ENCODE measurements at regions not wholly inside any gene's neighbourhood (a gene's known extent, or its start where the extent isn't known, plus 50 kb on each side); places are given as distances from the start of the nearest gene placed in this dataset.

DNA sequence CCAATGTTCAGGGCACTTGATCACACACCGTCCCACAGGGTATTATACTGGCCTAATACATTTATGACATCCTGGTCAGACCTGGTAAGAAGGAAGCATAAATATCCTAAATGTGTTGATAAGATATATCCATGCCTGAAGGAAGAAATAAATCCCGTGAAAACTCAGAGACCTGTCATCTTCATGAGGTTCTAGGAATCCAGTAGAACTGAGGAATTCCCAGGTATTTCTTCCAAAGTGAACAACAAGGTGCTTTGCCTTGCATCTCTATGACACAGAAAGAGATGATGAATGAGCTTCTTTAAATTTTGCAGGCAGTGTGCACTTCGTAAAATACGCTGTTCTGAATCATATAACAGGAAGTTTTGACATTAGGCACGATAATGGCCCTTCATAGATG lies 78.1 kb upstream of the VGLL3 start:
- no peak for DNase-seq
- H3K27ac Mint-ChIP-seq (ENCODE audit: unreplicated experiment): no peak overlapping the region
- peaks cover 21% of the 10 kb centered on the region for H3K4me1 Mint-ChIP-seq (ENCODE audit: low read depth, unreplicated experiment)
- TF ChIP-seq, protein P1, sequence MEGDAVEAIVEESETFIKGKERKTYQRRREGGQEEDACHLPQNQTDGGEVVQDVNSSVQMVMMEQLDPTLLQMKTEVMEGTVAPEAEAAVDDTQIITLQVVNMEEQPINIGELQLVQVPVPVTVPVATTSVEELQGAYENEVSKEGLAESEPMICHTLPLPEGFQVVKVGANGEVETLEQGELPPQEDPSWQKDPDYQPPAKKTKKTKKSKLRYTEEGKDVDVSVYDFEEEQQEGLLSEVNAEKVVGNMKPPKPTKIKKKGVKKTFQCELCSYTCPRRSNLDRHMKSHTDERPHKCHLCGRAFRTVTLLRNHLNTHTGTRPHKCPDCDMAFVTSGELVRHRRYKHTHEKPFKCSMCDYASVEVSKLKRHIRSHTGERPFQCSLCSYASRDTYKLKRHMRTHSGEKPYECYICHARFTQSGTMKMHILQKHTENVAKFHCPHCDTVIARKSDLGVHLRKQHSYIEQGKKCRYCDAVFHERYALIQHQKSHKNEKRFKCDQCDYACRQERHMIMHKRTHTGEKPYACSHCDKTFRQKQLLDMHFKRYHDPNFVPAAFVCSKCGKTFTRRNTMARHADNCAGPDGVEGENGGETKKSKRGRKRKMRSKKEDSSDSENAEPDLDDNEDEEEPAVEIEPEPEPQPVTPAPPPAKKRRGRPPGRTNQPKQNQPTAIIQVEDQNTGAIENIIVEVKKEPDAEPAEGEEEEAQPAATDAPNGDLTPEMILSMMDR (IDR thresholded peaks at IDR 0.05; ENCODE audit: partially characterized antibody, unreplicated experiment): no peak
- peaks cover 2% of the 10 kb centered on the region for H3K27me3 Mint-ChIP-seq (ENCODE audit: unreplicated experiment)
- H3K36me3 Mint-ChIP-seq (ENCODE audit: unreplicated experiment): no peaks in the 10 kb centered on the region
- H3K4me3 Mint-ChIP-seq (ENCODE audit: unreplicated experiment): no peak overlapping the region
- H3K9me3 Mint-ChIP-seq (ENCODE audit: unreplicated experiment): peaks cover 5% of the 10 kb centered on the region

DNA sequence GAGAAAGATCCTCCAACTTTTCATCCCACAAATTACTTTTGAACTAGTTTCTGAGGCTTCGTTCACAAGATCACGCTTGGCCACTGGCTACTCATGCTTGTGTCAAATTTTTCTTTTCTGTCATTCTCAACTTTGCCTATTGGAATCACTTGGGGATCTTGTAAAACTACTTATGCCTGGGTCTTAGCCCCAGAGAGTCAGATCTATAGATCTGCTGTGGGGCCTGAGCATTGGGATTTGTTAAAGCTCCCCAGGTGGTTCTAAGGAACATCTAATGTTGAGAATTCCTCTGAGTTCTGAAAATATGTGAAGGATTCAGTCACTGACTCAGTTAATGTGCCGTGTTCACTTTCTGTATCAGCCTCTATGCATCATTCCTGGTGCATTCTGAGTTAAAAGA lies 71.7 kb upstream of the VGLL3 start:
- Mint-ChIP-seq H3K36me3 (ENCODE audit: unreplicated experiment) (no peaks in the 10 kb centered on the region), H3K4me3 (ENCODE audit: unreplicated experiment) (no peak overlapping the region), H3K9me3 (ENCODE audit: unreplicated experiment) (no peaks in the 10 kb centered on the region), H3K4me1 (ENCODE audit: low read depth, unreplicated experiment) (no peaks in the 10 kb centered on the region), H3K27me3 (ENCODE audit: unreplicated experiment) (no peaks in the 10 kb centered on the region), H3K27ac (ENCODE audit: unreplicated experiment) (no peak overlapping the region)
- DNase-seq: no peak
- TF ChIP-seq, protein P1 (IDR thresholded peaks at IDR 0.05; ENCODE audit: partially characterized antibody, unreplicated experiment): no peak

DNA sequence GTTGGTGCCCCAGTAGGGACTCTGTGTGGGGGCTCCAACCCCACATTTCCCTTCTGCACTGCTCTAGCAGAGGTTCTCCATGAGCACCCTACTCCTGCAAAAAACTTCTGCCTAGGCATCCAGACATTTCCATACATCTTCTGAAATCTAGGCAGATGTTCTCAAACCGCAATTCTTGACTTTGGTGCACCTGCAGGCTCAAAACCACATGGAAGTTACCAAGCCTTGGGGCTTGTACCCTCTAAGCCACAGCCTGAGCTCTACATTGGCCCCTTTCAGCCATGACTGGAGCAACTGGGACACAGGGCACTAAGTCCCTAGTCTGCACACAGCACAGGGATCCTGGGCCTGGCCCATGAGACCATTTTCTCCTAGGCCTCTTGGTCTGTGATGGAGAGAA lies 66.5 kb upstream of the VGLL3 start:
- H3K9me3 Mint-ChIP-seq (ENCODE audit: unreplicated experiment): no peaks in the 10 kb centered on the region
- H3K27ac Mint-ChIP-seq (ENCODE audit: unreplicated experiment): no peak overlapping the region
- no peaks in the 10 kb centered on the region for H3K27me3 Mint-ChIP-seq (ENCODE audit: unreplicated experiment)
- TF ChIP-seq, protein P1 (IDR thresholded peaks at IDR 0.05; ENCODE audit: partially characterized antibody, unreplicated experiment): no peak
- no peak overlapping the region for H3K4me3 Mint-ChIP-seq (ENCODE audit: unreplicated experiment)
- H3K36me3 Mint-ChIP-seq (ENCODE audit: unreplicated experiment): no peaks in the 10 kb centered on the region
- DNase-seq: no peak
- H3K4me1 Mint-ChIP-seq (ENCODE audit: low read depth, unreplicated experiment): no peaks in the 10 kb centered on the region

DNA sequence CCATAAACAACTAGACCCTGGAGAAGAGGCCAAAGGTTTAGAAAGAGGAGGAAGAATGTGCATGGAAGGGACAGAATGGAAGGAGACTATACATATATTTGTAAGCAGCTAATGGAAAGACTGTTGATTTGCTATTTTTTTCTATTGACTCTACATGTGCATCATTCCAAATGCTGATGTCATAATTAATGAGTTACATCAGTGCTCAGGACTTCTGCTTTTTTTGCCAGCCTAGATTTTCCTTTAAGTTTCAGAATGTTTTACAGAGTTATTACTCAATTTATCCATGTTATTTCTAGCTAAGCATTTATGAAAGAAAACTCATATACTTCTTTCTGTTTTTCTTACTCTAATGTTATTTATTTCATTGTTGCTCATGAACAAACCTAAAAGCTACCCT lies 62.6 kb upstream of the VGLL3 start:
- no peak for DNase-seq
- Mint-ChIP-seq H3K36me3 (ENCODE audit: unreplicated experiment) (no peaks in the 10 kb centered on the region), H3K4me3 (ENCODE audit: unreplicated experiment) (no peak overlapping the region), H3K27me3 (ENCODE audit: unreplicated experiment) (no peaks in the 10 kb centered on the region), H3K9me3 (ENCODE audit: unreplicated experiment) (no peaks in the 10 kb centered on the region), H3K4me1 (ENCODE audit: low read depth, unreplicated experiment) (no peaks in the 10 kb centered on the region), H3K27ac (ENCODE audit: unreplicated experiment) (no peak overlapping the region)
- TF ChIP-seq, protein P1 (IDR thresholded peaks at IDR 0.05; ENCODE audit: partially characterized antibody, unreplicated experiment): no peak

DNA sequence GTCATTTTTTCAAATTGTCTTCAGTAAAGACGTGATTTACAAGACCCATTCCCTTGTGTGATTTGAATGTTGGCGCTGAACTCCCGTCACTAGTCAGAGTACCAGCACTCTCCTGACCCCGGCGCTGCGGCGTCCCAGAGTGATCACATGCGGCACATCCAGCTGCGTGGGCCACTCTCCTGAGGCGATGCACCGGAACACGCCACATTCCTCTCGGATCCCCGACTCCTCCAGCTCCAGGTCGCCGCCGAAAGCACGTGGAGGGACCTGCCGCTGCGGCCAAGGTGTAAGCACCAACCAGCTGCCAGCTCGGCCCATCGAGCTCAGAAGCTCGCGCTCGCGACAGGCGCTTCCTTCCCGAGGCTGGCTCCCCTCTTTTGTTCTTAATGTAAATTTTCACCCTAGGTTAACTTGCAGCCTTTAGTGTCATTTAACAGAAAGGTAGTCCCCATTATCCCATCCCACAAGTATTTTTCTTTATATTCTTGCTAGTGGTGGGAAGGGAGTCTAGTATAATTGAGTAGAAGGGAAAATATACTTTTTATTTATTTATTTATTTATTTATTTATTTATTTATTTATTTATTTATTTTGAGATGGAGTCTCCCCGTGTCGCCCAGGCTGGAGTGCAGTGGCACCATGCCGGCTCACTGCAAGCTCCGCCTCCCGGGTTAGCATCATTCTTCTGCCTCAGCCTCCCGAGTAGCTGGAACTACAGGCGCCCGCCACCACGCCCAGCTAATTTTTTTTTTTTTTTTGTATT lies 61.7 kb upstream of the VGLL3 start:
- Mint-ChIP-seq H3K27ac (ENCODE audit: unreplicated experiment) (no peak overlapping the region), H3K4me3 (ENCODE audit: unreplicated experiment) (no peak overlapping the region), H3K36me3 (ENCODE audit: unreplicated experiment) (no peaks in the 10 kb centered on the region), H3K27me3 (ENCODE audit: unreplicated experiment) (no peaks in the 10 kb centered on the region), H3K9me3 (ENCODE audit: unreplicated experiment) (no peaks in the 10 kb centered on the region), H3K4me1 (ENCODE audit: low read depth, unreplicated experiment) (no peaks in the 10 kb centered on the region)
- TF ChIP-seq, protein P1 (IDR thresholded peaks at IDR 0.05; ENCODE audit: partially characterized antibody, unreplicated experiment): no peak
- DNase-seq: no peak
